Stimulated activated CD4-positive, alpha-beta T cell treated with anti-CD3 and anti-CD28 coated beads, Interleukin-4, amount 100 ng/mL, for 4 hours (primary cell): ENCODE measurements at regions not wholly inside any gene's neighbourhood (a gene's known extent, or its start where the extent isn't known, plus 50 kb on each side); places are given as distances from the start of the nearest gene placed in this dataset.
"Not testable (repeated sequence)": the region's sequence is repeated elsewhere in the genome, so short reads cannot be mapped to it uniquely, and the experiment has no call there.

Experiments
- DNase-seq, 2 experiments: peaks; one replicate each; pipeline ENCODE4 v3.0.0-alpha.2; 2020

GRCh38 chr14:38557391-38557790 is 301.5 kb upstream of the CLEC14A start:
- not testable (repeated sequence) for DNase-seq

GRCh38 chr14:38556252-38556651 is 300.4 kb upstream of the CLEC14A start:
- no peak for DNase-seq

GRCh38 chr14:38554026-38554425 is 298.1 kb upstream of the CLEC14A start:
- DNase-seq, result no peak

GRCh38 chr14:38553586-38553985 is 297.7 kb upstream of the CLEC14A start:
- no peak for DNase-seq

- DNase-seq, result no peak
Measured at GRCh38 chr14:38549564-38549963, 293.7 kb upstream of the CLEC14A start.

- DNase-seq, result no peak
Measured at GRCh38 chr14:38547961-38548490, 292.1 kb upstream of the CLEC14A start.

GRCh38 chr14:38546932-38547551 is 291.1 kb upstream of the CLEC14A start:
- DNase-seq, result no peak

- no peak for DNase-seq
Measured at GRCh38 chr14:38544776-38545175, 288.9 kb upstream of the CLEC14A start.

GRCh38 chr14:38543851-38544250 is 288.0 kb upstream of the CLEC14A start:
- not testable (repeated sequence) for DNase-seq

- not testable (repeated sequence) for DNase-seq
Measured at GRCh38 chr14:38538053-38538452, 282.2 kb upstream of the CLEC14A start.

- DNase-seq, result no peak
Measured at GRCh38 chr14:38536376-38537038, 280.6 kb upstream of the CLEC14A start.

- DNase-seq, result no peak
Measured at GRCh38 chr14:38528582-38528981, 272.7 kb upstream of the CLEC14A start.

GRCh38 chr14:38527502-38527878 is 271.6 kb upstream of the CLEC14A start:
- no peak for DNase-seq

GRCh38 chr14:38526826-38527501 is 271.1 kb upstream of the CLEC14A start:
- DNase-seq, result no peak

GRCh38 chr14:38524636-38525509 is 269.0 kb upstream of the CLEC14A start:
- no peak for DNase-seq

- no peak for DNase-seq
Measured at GRCh38 chr14:38522724-38523123, 266.8 kb upstream of the CLEC14A start.

GRCh38 chr14:38521591-38521990 is 265.7 kb upstream of the CLEC14A start:
- DNase-seq, result no peak

- no peak for DNase-seq
Measured at GRCh38 chr14:38517426-38517825, 261.5 kb upstream of the CLEC14A start.

GRCh38 chr14:38512236-38512635 is 256.3 kb upstream of the CLEC14A start:
- no peak for DNase-seq

GRCh38 chr14:38507299-38507698 is 251.4 kb upstream of the CLEC14A start:
- DNase-seq, result no peak

- DNase-seq, result no peak
Measured at GRCh38 chr14:38505973-38506249, 250.0 kb upstream of the CLEC14A start.

- DNase-seq, result no peak
Measured at GRCh38 chr14:38505221-38505972, 249.5 kb upstream of the CLEC14A start.
